ENCODE measurements at regions not wholly inside any gene's neighbourhood (a gene's known extent, or its start where the extent isn't known, plus 50 kb on each side); places are given as distances from the start of the nearest gene placed in this dataset.

- in situ Hi-C loops (cut with MboI; ENCODE audit: low pct_unique_long_range_greater_than_20kb, low sequenced_read_pairs, unreplicated experiment): no loop called here
- no peak for TF ChIP-seq CTCF (IDR thresholded peaks at IDR 0.05; ENCODE audit: extremely low read depth, insufficient read depth, missing control alignments)
- no peak for DNase-seq (ENCODE audit: low spot score)
Measured at GRCh38 chr11:80435345-80435744, 994.5 kb upstream of the TENM4 start.

DNA sequence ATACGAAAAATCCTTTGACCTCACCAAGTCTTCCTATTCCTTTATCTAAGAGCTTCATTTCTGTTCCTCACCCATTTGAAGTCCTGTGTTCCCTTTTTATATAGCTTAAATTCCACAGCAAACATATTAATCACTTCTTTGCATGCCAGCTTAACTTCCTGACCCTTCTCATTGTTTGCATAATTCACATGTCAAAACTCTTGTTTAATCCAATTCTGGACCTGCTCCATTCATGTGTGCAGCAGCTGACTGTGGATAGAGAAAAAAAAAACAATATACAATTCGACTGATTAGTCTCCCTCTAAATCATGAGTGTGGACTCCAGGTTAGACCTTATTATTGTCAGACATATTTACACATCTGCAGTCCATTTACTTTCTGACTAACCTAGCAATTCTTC, 991.2 kb upstream of the TENM4 start:
- DNase-seq (ENCODE audit: low spot score): no peak
- in situ Hi-C loops (cut with MboI; ENCODE audit: low pct_unique_long_range_greater_than_20kb, low sequenced_read_pairs, unreplicated experiment): no loop called here
- no peak for TF ChIP-seq CTCF (IDR thresholded peaks at IDR 0.05; ENCODE audit: extremely low read depth, insufficient read depth, missing control alignments)

DNA sequence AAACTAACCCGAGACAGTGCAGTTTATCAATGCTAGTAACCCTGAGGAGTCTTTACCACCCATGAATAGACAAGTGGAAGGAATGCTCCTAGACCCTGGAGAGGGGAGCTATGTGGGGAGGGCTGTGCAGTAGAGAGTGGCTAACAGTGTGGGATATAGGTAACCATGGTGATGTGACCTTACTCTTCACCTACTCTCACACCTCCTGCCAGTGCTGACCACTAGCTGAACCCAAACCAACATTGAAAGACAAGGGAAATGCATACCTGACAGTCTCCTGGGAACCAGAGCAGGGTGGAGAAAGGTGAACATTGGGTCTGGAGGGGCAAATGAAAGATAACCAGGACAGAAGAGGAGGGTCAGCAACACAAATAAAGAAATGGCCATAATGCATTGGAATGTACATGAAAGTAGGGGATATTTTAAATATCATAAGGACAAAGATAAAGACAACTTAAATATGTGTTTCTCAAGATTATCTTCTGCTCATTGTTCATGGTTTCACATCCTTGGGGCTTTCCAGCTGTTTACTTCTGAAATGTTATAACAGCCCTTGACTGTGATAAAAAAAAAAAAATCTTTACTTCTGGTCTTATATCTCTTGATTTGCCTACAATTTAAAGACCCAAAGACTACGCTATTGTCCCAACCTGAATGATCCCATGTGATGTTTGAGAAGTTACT, 983.3 kb upstream of the TENM4 start:
- DNase-seq (ENCODE audit: low spot score): no peak
- in situ Hi-C loops (cut with MboI; ENCODE audit: low pct_unique_long_range_greater_than_20kb, low sequenced_read_pairs, unreplicated experiment): no loop called here
- no peak for TF ChIP-seq CTCF (IDR thresholded peaks at IDR 0.05; ENCODE audit: extremely low read depth, insufficient read depth, missing control alignments)

DNA sequence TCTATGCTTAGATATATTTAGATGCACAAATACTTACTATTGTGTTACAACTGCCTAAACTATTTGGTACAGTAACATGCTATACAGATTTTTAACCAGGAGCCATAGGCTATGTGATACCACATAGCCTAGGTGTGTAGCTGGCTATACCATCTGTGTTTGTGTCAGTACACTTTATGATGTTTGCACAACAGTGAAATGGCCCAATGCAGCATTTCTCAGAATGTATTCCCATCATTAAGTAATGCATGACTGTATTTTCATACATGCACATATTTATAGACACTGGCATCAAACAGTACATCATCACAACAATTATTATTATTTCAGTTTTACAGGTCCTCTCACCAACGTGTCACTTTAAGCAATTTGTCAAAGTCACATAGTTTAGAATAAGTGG, 979.5 kb upstream of the TENM4 start:
- in situ Hi-C loops (cut with MboI; ENCODE audit: low pct_unique_long_range_greater_than_20kb, low sequenced_read_pairs, unreplicated experiment): no loop called here
- no peak for TF ChIP-seq CTCF (IDR thresholded peaks at IDR 0.05; ENCODE audit: extremely low read depth, insufficient read depth, missing control alignments)
- no peak for DNase-seq (ENCODE audit: low spot score)

DNA sequence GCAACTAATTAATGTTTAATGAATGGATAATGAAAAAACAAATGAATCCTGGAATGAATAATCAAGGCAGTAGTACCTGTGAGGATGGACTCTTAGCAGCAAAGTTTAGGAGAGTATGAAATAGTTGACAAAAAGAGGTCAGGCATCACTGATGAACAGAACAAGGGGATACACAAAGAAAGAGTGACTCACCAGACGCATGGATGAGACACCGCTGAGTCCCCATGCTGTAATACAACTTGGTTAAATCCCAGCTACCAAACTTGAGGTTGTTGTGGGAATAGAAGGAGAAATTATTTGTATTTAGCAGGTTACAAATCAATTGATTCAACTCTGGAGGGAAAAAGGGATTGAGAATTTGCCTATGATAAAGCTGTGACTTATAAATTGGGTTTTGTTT, 976.9 kb upstream of the TENM4 start:
- in situ Hi-C loops (cut with MboI; ENCODE audit: low pct_unique_long_range_greater_than_20kb, low sequenced_read_pairs, unreplicated experiment): no loop called here
- no peak for DNase-seq (ENCODE audit: low spot score)

DNA sequence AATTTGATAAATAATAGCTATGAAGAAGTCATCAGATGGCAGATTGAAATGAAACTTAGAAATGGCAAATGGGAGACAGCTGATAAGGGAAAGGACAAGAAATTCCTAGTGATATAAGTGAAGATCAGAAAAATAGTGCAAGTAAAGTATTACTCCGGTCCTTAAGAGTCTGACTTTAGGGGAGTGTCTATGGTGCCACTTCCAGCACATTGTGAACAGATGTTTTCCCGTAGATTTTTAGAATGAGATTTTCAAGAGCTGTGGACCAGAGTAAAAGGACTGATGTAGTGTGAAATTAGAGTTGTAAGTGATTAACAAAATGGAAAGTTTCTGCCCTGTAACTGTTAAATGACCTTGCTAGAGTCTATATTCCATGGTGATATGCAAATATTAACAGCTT, 974.8 kb upstream of the TENM4 start:
- in situ Hi-C loops (cut with MboI; ENCODE audit: low pct_unique_long_range_greater_than_20kb, low sequenced_read_pairs, unreplicated experiment): no loop called here
- no peak for TF ChIP-seq CTCF (IDR thresholded peaks at IDR 0.05; ENCODE audit: extremely low read depth, insufficient read depth, missing control alignments)
- DNase-seq (ENCODE audit: low spot score): no peak

More for the DNA sequence above, 976.9 kb upstream of the TENM4 start:
- TF ChIP-seq CTCF (IDR thresholded peaks at IDR 0.05; ENCODE audit: extremely low read depth, insufficient read depth, missing control alignments): no peak

Data from GM13977 (cell line).